ENCODE measurements at regions not wholly inside any gene's neighbourhood (a gene's known extent, or its start where the extent isn't known, plus 50 kb on each side); places are given as distances from the start of the nearest gene placed in this dataset.
A peak's percentile ranks its signal among the peaks of the same experiment; 100 is the strongest.
"Not testable (repeated sequence)": the region's sequence is repeated elsewhere in the genome, so short reads cannot be mapped to it uniquely, and the experiment has no call there.

GRCh38 chrX:89581868-89582267 is 339.8 kb upstream of the TGIF2LX start:
- DNase-seq; H3K4me1 Mint-ChIP-seq; H3K23ac ChIP-seq (ENCODE audit: insufficient read length, low read depth, low read length); H3K4me3 Mint-ChIP-seq; H3K4me2 ChIP-seq (ENCODE audit: insufficient read depth, insufficient read length, low read length); H3K79me2 ChIP-seq (ENCODE audit: insufficient read depth, low read length); H2BK120ac ChIP-seq (ENCODE audit: low read depth, low read length, poor library complexity, severe bottlenecking); H3K27me3 ChIP-seq (ENCODE audit: insufficient read depth, low read length); H3K79me1 ChIP-seq (ENCODE audit: insufficient read depth, low read depth, low read length, poor library complexity, severe bottlenecking); H3K18ac ChIP-seq (ENCODE audit: insufficient read length, low read depth, low read length); H3K56ac ChIP-seq (ENCODE audit: insufficient read length, low read depth, low read length); H2BK15ac ChIP-seq (ENCODE audit: low read depth, low read length); H2AFZ ChIP-seq (ENCODE audit: low read length); H3K23me2 ChIP-seq (ENCODE audit: insufficient read length, low read depth, low read length, poor library complexity, severe bottlenecking); H4K8ac ChIP-seq (replicated peaks; ENCODE audit: insufficient read length, low read depth, low read length); H3K9ac ChIP-seq (ENCODE audit: extremely low read depth, insufficient read length, low read length); H3K27ac Mint-ChIP-seq; H3K4me1 ChIP-seq (ENCODE audit: insufficient read depth, low read length); H2AK5ac ChIP-seq (ENCODE audit: insufficient read length, low read length); H3K14ac ChIP-seq (ENCODE audit: insufficient read depth, low read length); H3K27me3 Mint-ChIP-seq (ENCODE audit: low read depth); H3T11ph ChIP-seq (ENCODE audit: low read length); H4K91ac ChIP-seq (ENCODE audit: insufficient read length, low read depth, low read length); H2BK5ac ChIP-seq (ENCODE audit: insufficient read length, low read length); H2BK20ac ChIP-seq (ENCODE audit: low read depth, low read length, poor library complexity, severe bottlenecking); H3K9me3 Mint-ChIP-seq; H4K20me1 ChIP-seq (ENCODE audit: control insufficient read depth, insufficient read depth, insufficient read length); H2BK12ac ChIP-seq (ENCODE audit: insufficient read length, low read depth, low read length); H3K27ac ChIP-seq (ENCODE audit: insufficient read length, low read depth, low read length); H3K4ac ChIP-seq (ENCODE audit: low read depth, low read length); H3K36me3 Mint-ChIP-seq (ENCODE audit: insufficient read depth in 1 of 3, low read depth in 3 of 3); H4K5ac ChIP-seq (ENCODE audit: insufficient read length, low read depth, low read length); H3K9me3 ChIP-seq (ENCODE audit: control insufficient read depth, low read depth, low read length): not testable (repeated sequence)
- WGBS (ENCODE audit: extremely low coverage, insufficient read length, low lambda C conversion rate), result no CpG with 5 or more reads among the region's 4 CpGs
- peak; percentile 45; the same call in 2 of the 3 replicates for TF ChIP-seq CTCF (conservative IDR thresholded peaks at IDR 0.05)

All from H9 (cell line).